ENCODE measurements at regions not wholly inside any gene's neighbourhood (a gene's known extent, or its start where the extent isn't known, plus 50 kb on each side); places are given as distances from the start of the nearest gene placed in this dataset.
"Not testable (repeated sequence)": the region's sequence is repeated elsewhere in the genome, so short reads cannot be mapped to it uniquely, and the experiment has no call there.

GRCh38 chr3:110995461-110996231 is 76.0 kb upstream of the NECTIN3 start:
- DNase-seq (ENCODE audit: low read depth), result peak; percentile 70

GRCh38 chr3:110998766-110999165 is 72.8 kb upstream of the NECTIN3 start:
- DNase-seq (ENCODE audit: low read depth), result peak; percentile 36

GRCh38 chr3:111006485-111006884 is 65.1 kb upstream of the NECTIN3 start:
- not testable (repeated sequence) for DNase-seq (ENCODE audit: low read depth)

- DNase-seq (ENCODE audit: low read depth), result no peak
Observed at GRCh38 chr3:111012388-111013248, 59.0 kb upstream of the NECTIN3 start.
